B cell (primary cell): ENCODE measurements at regions not wholly inside any gene's neighbourhood (a gene's known extent, or its start where the extent isn't known, plus 50 kb on each side); places are given as distances from the start of the nearest gene placed in this dataset.

Source experiments
- CTCF ChIP-seq: fragments of 200-600 bp; IDR thresholded peaks from one replicate; pipeline ENCODE4 v1.8.0; 2022; ENCODE audit warnings: antibody characterized with exemption, mild to moderate bottlenecking
- EZH2 ChIP-seq: IDR thresholded peaks from 2 replicates; pipeline ENCODE4 v1.6.1; 2012; ENCODE audit warnings: borderline replicate concordance, low read depth, mild to moderate bottlenecking, moderate library complexity, low read length; ENCODE audit not compliant: insufficient read depth, poor library complexity, severe bottlenecking

- no peak for TF ChIP-seq CTCF
- TF ChIP-seq EZH2 = no peak
Measured at GRCh38 chr7:12504149-12504548, 66.4 kb upstream of the SCIN start.
